ENCODE measurements at regions not wholly inside any gene's neighbourhood (a gene's known extent, or its start where the extent isn't known, plus 50 kb on each side); places are given as distances from the start of the nearest gene placed in this dataset.

- POLR2A ChIA-PET (ENCODE audit: partially characterized antibody) = no interaction called here
- Histone ChIP-seq H4K91ac (replicated peaks; ENCODE audit: insufficient read length, low read length) (no peak overlapping the region), H3K14ac (ENCODE audit: insufficient read length) (no peak overlapping the region), H4K8ac (ENCODE audit: extremely low read depth, insufficient read depth, low read length) (no peak overlapping the region), H2BK12ac (ENCODE audit: low read depth, low read length) (no peak overlapping the region), H3K36me3 (ENCODE audit: control insufficient read depth in 2 of 4, insufficient read depth in 4 of 4, low read length in 3 of 4) (no peaks in the 10 kb centered on the region), H3K18ac (ENCODE audit: extremely low read depth, low read length) (no peak overlapping the region), H3K27ac (ENCODE audit: low read depth, low read length) (no peak overlapping the region), H3K4me2 (ENCODE audit: insufficient read depth in 1 of 2, low read depth in 2 of 2, low read length in 2 of 2) (no peak overlapping the region), H3K9ac (replicated peaks in 1 of 4; ENCODE audit: extremely low read depth in 1 of 4, low read depth in 3 of 4, low read length in 3 of 4) (no peak overlapping the region), H3K23ac (ENCODE audit: insufficient read length) (no peak overlapping the region), H3K9me3 (ENCODE audit: insufficient read depth in 2 of 2, low read depth in 1 of 2, low read length in 1 of 2) (no peaks in the 10 kb centered on the region; a peak in 1 of 4 replicates), H3K4ac (replicated peaks; ENCODE audit: insufficient read length, low read depth, low read length) (no peak overlapping the region), H3K23me2 (ENCODE audit: low read depth, low read length) (no peaks in the 10 kb centered on the region), H2AK5ac (ENCODE audit: low read depth, low read length) (no peak overlapping the region), H2BK15ac (ENCODE audit: low read length) (no peak overlapping the region), H4K5ac (ENCODE audit: insufficient read length, low read depth, low read length) (no peak overlapping the region), H3K79me1 (ENCODE audit: low read depth, low read length) (no peaks in the 10 kb centered on the region), H3K27me3 (replicated peaks in 1 of 4; ENCODE audit: control insufficient read depth in 3 of 4, extremely low read depth in 1 of 4, insufficient read depth in 3 of 4, low read length in 3 of 4) (no peaks in the 10 kb centered on the region), H2AFZ (ENCODE audit: low read length) (no peak overlapping the region), H4K20me1 (replicated peaks in 1 of 2; ENCODE audit: control insufficient read depth in 1 of 2, insufficient read depth in 2 of 2, low read length in 2 of 2) (no peaks in the 10 kb centered on the region), H3K4me1 (replicated peaks in 1 of 4; ENCODE audit: control insufficient read depth in 3 of 4, insufficient read depth in 4 of 4, low read length in 3 of 4) (no peaks in the 10 kb centered on the region), H3K79me2 (ENCODE audit: control insufficient read depth in 1 of 2, insufficient read depth in 2 of 2, low read length in 2 of 2) (no peaks in the 10 kb centered on the region), H3K4me3 (ENCODE audit: extremely low read depth in 1 of 4, insufficient read depth in 2 of 4, low read depth in 3 of 4, low read length in 4 of 4) (no peak overlapping the region), H2BK120ac (replicated peaks; ENCODE audit: low read depth, low read length) (no peak overlapping the region), H2BK20ac (ENCODE audit: low read length) (no peak overlapping the region), H3K56ac (replicated peaks; ENCODE audit: insufficient read length, low read depth, low read length) (no peak overlapping the region), H2BK5ac (ENCODE audit: low read depth, low read length) (no peak overlapping the region)
- FAIRE-seq (no peak), DNase-seq (ENCODE audit: low read depth in 1 of 2, low spot score in 2 of 2) (no peak)
- WGBS, 2 experiments (ENCODE audit: extremely low coverage in 1 of 2, insufficient coverage in 1 of 2, insufficient read length in 1 of 2, insufficient replicate concordance in 2 of 2, low coverage in 1 of 2, low lambda C conversion rate in 2 of 2, missing lambda C conversion rate in 1 of 2) = 86% methylated on average over 5 of the region's 5 CpGs; no CpG with 5 or more reads in 1 of the 2 experiments
- CTCF ChIA-PET (ENCODE audit: partially characterized antibody) = interaction anchor here (0.9 to 1.1 kb wide), 2 partner anchors 12 to 14 kb away, joined by 3 read pairs; no protein-coding TSS in a partner anchor
- TF ChIP-seq BACH1 (IDR thresholded peaks at IDR 0.05; ENCODE audit: low read length) (no peak), RAD21 (IDR thresholded peaks at IDR 0.05 in 1 of 2, conservative IDR thresholded peaks at IDR 0.05 in 1 of 2; ENCODE audit: low read depth in 2 of 2, low read length in 2 of 2) (no peak), CREB1 (IDR thresholded peaks at IDR 0.05) (no peak), KDM4A (IDR thresholded peaks at IDR 0.05; ENCODE audit: low read depth, low read length, severe bottlenecking) (no peak)
Observed at GRCh38 chr3:24573576-24573975, 78.9 kb upstream of the THRB start.

Data from H1 (cell line).